ENCODE measurements at regions not wholly inside any gene's neighbourhood (a gene's known extent, or its start where the extent isn't known, plus 50 kb on each side); places are given as distances from the start of the nearest gene placed in this dataset.

DNA sequence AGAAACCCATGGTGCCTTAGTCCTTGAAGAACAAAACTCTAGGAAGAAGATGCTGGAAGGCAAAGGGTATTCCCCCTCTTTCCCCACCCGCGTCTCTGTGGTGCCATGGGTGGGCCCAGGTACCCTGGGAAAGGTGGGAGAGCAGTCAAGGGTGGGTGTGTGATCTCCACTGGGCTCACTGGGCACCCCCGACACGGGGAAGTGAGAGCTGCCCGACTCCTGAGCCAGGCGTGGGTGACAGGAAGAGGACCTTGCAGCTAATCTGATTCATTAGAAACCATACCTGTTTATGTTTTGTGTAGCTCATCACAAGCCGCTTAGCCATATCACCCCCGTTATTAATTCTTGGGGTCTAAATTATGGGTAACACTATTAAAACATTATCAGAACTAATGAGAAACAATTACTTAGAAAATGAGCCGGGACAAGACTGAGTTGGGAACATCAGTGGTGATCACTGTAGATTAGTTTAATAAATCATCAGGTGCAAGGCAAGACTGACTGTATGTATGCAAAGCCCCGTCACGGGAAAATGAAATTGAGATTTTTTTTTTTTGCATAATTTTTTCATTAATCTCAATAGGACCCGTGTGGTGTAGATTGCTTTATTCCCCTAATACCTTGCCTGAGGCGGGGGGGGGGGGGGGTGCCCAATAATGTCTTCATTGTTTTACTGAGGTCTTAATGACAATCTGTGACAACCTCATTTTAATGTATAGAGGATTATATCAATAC, 77.3 kb downstream of the ZIC5 start (continued):
- TF ChIP-seq ASH2L (IDR thresholded peaks at IDR 0.05; ENCODE audit: low read length) (no peak), SIN3A (conservative IDR thresholded peaks at IDR 0.05 in 1 of 2, IDR thresholded peaks at IDR 0.05 in 1 of 2; ENCODE audit: low read depth in 1 of 2, low read length in 2 of 2) (no peak), NRF1 (IDR thresholded peaks at IDR 0.05; ENCODE audit: low read depth, low read length) (no peak), SAP30 (IDR thresholded peaks at IDR 0.05; ENCODE audit: insufficient read depth, insufficient replicate concordance, low read length) (no peak), SP4 (IDR thresholded peaks at IDR 0.05; ENCODE audit: low read length) (no peak), CHD1 (IDR thresholded peaks at IDR 0.05; ENCODE audit: low read depth, low read length) (no peak)

Data from H1 (cell line).